ENCODE measurements at regions not wholly inside any gene's neighbourhood (a gene's known extent, or its start where the extent isn't known, plus 50 kb on each side); places are given as distances from the start of the nearest gene placed in this dataset.

DNA sequence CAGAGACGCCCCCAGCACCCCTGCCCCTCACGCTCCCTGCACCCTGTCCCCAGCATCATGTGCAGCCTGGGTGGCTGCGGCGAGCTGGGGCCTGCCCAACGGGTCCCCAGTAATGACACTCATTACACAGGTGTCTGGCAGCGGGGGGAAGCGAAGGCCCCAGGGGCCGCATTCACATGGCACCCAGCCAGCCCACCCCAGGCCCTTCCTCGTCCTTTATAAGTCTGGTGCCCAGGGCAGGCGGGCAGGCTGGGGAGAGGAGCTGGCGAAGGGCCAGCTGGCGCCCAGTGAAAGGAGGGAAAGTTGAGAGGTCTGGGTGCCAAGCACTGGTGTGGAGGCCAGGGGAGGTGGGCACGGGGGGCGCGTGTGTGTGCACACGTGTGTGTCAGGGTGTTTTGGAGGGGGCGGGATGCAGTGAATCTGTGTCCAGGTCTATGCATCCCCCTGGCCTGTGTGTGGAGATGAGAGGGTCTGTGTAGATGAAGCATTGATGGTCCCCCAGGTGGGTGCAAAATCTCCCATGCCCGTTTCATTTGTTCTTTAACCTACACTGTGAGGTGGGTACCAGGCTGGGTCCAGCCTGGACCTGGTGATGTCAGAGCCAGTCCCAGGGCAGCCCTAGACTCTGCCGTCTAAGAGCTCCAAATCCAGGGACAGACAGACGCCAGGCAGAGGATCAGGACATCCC, 105.3 kb downstream of the CEBPB start:
- no peak for TF ChIP-seq POLR2A (IDR thresholded peaks at IDR 0.05)
- TF ChIP-seq, protein P1, sequence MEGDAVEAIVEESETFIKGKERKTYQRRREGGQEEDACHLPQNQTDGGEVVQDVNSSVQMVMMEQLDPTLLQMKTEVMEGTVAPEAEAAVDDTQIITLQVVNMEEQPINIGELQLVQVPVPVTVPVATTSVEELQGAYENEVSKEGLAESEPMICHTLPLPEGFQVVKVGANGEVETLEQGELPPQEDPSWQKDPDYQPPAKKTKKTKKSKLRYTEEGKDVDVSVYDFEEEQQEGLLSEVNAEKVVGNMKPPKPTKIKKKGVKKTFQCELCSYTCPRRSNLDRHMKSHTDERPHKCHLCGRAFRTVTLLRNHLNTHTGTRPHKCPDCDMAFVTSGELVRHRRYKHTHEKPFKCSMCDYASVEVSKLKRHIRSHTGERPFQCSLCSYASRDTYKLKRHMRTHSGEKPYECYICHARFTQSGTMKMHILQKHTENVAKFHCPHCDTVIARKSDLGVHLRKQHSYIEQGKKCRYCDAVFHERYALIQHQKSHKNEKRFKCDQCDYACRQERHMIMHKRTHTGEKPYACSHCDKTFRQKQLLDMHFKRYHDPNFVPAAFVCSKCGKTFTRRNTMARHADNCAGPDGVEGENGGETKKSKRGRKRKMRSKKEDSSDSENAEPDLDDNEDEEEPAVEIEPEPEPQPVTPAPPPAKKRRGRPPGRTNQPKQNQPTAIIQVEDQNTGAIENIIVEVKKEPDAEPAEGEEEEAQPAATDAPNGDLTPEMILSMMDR (IDR thresholded peaks at IDR 0.05): no peak
- TF ChIP-seq POLR2AphosphoS5 (IDR thresholded peaks at IDR 0.05): peak; percentile 16
